ENCODE measurements at regions not wholly inside any gene's neighbourhood (a gene's known extent, or its start where the extent isn't known, plus 50 kb on each side); places are given as distances from the start of the nearest gene placed in this dataset.
"Not testable (repeated sequence)": the region's sequence is repeated elsewhere in the genome, so short reads cannot be mapped to it uniquely, and the experiment has no call there.

DNA sequence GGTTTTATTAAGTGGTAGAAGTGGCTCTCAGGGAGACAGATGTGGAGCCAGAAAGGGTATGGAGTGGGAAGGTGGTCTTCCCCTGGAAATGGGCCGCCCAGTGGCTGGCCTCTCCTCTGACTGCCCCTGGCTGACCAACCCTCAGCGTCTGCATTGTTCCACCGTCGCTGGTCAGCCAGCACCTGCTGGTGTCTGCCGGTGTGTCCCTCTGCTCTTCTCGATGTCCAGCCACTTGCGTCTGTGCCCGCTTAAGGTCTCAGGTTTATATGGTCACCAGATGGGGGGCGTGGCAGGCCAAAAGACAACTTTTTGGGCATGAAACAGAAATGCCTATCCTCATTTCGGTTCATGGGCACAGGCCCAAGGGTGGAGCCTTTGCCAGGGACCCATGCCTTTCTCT lies 1221.5 kb downstream of the JRKL start:
- DNase-seq (ENCODE audit: low read depth), result no peak
- no peak overlapping the region for H3K4me3 ChIP-seq (ENCODE audit: low read depth, low read length)
- TF ChIP-seq, protein P1, sequence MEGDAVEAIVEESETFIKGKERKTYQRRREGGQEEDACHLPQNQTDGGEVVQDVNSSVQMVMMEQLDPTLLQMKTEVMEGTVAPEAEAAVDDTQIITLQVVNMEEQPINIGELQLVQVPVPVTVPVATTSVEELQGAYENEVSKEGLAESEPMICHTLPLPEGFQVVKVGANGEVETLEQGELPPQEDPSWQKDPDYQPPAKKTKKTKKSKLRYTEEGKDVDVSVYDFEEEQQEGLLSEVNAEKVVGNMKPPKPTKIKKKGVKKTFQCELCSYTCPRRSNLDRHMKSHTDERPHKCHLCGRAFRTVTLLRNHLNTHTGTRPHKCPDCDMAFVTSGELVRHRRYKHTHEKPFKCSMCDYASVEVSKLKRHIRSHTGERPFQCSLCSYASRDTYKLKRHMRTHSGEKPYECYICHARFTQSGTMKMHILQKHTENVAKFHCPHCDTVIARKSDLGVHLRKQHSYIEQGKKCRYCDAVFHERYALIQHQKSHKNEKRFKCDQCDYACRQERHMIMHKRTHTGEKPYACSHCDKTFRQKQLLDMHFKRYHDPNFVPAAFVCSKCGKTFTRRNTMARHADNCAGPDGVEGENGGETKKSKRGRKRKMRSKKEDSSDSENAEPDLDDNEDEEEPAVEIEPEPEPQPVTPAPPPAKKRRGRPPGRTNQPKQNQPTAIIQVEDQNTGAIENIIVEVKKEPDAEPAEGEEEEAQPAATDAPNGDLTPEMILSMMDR (conservative IDR thresholded peaks at IDR 0.05; ENCODE audit: low read depth, low read length), result no peak

DNA sequence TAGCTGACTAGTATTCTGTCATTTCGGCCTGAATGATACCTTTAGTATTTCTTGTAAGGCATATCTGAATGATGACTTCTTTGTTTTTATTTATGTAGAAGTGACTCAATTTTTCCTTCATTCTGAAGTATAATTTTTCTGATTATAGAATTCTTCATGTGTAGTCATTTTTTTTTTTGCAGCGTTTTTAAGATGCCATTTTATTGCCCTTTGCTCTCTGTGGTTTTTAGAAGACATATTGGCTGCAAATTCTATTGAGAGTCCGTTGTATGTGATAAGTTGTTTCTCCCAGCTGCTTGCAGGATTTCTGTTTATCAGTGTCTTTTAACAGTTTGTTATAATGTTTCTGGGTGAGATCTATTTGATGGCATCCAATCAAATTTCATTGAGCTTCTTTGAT lies 1224.8 kb downstream of the JRKL start:
- TF ChIP-seq, protein P1 (conservative IDR thresholded peaks at IDR 0.05; ENCODE audit: low read depth, low read length), result no peak
- H3K4me3 ChIP-seq (ENCODE audit: low read depth, low read length), result no peak overlapping the region
- peak; percentile 96 for DNase-seq (ENCODE audit: low read depth)

DNA sequence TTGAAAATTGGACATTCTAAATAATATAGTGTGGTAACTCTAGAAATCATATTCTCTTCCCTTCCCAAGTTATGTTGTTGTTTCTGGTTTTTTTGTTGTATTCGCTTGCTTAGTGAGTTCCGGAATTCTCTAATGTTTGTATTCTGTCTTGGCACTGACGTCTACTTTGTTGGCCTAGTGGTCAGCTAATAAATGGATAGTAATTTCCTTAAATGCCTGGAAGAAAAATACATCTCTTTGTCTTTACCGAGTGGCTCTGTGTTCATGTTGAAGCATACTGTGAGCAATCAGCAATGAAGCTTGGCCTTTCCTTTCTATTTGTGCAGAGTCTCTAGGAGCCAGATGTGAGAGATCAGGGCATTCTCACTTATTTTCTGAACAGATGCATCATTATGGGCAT lies 1225.7 kb downstream of the JRKL start:
- TF ChIP-seq, protein P1 (conservative IDR thresholded peaks at IDR 0.05; ENCODE audit: low read depth, low read length), result no peak
- DNase-seq (ENCODE audit: low read depth), result peak; percentile 63

DNA sequence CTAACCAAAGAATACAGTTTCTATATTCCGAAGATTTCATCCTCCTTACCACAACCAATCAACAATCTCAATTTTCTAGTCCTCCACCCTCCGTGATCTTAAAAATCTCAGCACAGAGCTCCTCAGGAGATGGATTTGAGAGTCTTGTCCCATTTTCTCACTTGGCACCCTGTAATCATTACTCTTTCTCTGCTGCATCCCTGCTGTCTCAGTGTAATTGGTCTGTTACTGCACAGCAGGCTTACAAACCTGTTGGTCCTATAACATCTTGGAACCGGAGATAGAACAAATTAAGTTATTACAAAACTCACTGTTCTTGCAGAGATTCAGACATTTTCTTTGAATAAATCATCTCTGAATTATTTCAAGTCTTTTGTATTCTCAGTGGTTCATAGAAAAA lies 1227.2 kb downstream of the JRKL start:
- DNase-seq (ENCODE audit: low read depth), result peak; percentile 14
- H3K4me3 ChIP-seq (ENCODE audit: low read depth, low read length), result no peak overlapping the region
- TF ChIP-seq, protein P1 (conservative IDR thresholded peaks at IDR 0.05; ENCODE audit: low read depth, low read length), result no peak

More for the DNA sequence above, 1225.7 kb downstream of the JRKL start:
- H3K4me3 ChIP-seq (ENCODE audit: low read depth, low read length), result no peak overlapping the region

DNA sequence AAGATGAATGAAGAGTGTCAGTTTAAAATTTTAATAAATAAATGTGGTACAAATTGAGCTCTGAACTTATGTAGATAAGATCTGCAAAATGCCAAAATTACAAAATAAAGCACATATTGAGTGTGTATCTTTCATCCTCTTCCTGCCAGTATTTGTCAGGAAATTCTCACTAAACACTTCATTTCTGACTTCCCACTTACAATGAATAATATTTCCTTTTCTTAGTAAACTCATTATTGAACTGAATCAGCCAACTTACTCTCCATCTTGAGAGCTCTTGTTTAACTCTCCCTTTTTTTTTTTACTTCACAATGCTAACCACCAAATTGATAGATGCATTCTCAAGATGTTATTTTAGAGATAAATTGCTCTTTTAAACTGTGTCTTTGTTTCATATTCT lies 1230.2 kb downstream of the JRKL start:
- TF ChIP-seq, protein P1 (conservative IDR thresholded peaks at IDR 0.05; ENCODE audit: low read depth, low read length), result no peak

DNA sequence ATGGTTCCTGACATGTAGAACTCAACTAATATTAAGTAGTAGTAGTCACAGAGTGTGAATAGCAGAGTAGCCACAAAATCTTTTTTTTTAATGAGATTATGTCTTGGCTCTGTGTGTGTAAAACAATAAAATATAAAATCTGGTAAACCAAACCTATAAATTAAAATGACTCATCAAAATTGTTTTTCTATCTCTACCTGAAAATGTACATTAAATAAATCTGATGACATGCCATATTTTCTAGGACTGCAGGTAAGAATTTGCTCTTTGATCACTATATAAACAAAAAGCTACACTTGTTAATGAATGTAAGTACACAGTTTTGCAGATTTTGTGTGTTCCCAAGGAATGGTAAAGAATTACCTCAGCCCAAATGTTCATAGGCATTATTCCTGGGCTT lies 1231.5 kb downstream of the JRKL start:
- no peak for DNase-seq (ENCODE audit: low read depth)
- TF ChIP-seq, protein P1 (conservative IDR thresholded peaks at IDR 0.05; ENCODE audit: low read depth, low read length), result no peak
- H3K4me3 ChIP-seq (ENCODE audit: low read depth, low read length), result no peak overlapping the region

More for the DNA sequence above, 1230.2 kb downstream of the JRKL start:
- H3K4me3 ChIP-seq (ENCODE audit: low read depth, low read length), result no peak overlapping the region
- DNase-seq (ENCODE audit: low read depth), result no peak

DNA sequence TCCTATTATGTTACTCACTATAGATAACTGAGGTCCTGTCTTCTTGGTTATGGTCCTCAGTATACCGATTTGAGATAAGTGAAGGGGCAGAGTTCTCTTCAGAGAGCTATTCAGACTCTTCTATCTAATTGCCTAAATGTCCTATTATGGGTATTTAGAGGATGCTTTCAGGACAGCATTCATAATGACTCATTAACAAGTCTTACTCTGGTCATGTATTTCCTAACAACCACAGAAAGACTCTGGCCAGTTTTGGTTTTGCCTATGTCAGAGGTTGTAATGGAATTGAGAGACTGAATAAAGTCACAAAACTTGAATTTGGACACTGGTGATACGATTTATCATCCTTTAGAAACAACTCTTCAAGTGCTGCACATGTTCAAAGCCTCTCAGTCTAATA lies 1233.0 kb downstream of the JRKL start:
- TF ChIP-seq, protein P1 (conservative IDR thresholded peaks at IDR 0.05; ENCODE audit: low read depth, low read length), result no peak
- no peak overlapping the region for H3K4me3 ChIP-seq (ENCODE audit: low read depth, low read length)
- peak; percentile 58 for DNase-seq (ENCODE audit: low read depth)

DNA sequence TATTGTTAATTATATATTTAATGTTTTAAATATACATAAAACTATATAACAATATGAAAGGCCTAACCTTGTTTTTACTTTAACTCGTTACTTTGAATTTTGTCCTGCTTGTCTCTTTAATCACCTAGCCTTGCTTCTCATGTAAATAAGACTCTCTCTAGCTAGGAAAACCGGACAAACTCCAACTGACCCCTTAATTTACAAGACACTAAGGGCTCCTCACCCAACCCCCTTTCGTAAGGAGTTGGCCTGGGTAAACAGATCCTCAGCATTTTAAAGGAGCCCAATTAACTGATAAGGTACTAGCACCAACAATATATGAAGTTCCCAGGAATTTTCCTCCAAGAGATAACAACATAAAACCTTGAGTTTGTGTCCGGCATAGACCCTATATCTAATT lies 1246.9 kb downstream of the JRKL start:
- DNase-seq (ENCODE audit: low read depth), result not testable (repeated sequence)

More for the DNA sequence above, 1246.9 kb downstream of the JRKL start:
- H3K4me3 ChIP-seq (ENCODE audit: low read depth, low read length), result not testable (repeated sequence)
